ENCODE measurements at regions not wholly inside any gene's neighbourhood (a gene's known extent, or its start where the extent isn't known, plus 50 kb on each side); places are given as distances from the start of the nearest gene placed in this dataset.

GRCh38 chr10:118965645-118966044 is 63.9 kb upstream of the NANOS1 start:
- Histone ChIP-seq H3K4me1 (ENCODE audit: control insufficient read depth, insufficient read depth, low read length) (no peaks in the 10 kb centered on the region), H3K9me3 (ENCODE audit: control insufficient read depth, insufficient read depth, low read length) (no peaks in the 10 kb centered on the region), H3K27ac (ENCODE audit: low read length) (no peak overlapping the region), H3K27me3 (ENCODE audit: control insufficient read depth, insufficient read depth, low read length) (no peaks in the 10 kb centered on the region), H3K36me3 (ENCODE audit: control insufficient read depth, insufficient read depth, low read length) (no peaks in the 10 kb centered on the region), H3K4me3 (ENCODE audit: low read length) (no peak overlapping the region)
- no peak for DNase-seq (ENCODE audit: low read depth, low spot score)
- WGBS (ENCODE audit: insufficient coverage, insufficient read length) = no CpG with 5 or more reads among the region's 9 CpGs

- no peaks in the 10 kb centered on the region for H3K9me3 ChIP-seq (ENCODE audit: control insufficient read depth, insufficient read depth, low read length)
- WGBS (ENCODE audit: insufficient coverage, insufficient read length) = no CpG with 5 or more reads among the region's 14 CpGs
- no peak overlapping the region for H3K27ac ChIP-seq (ENCODE audit: low read length)
- no peaks in the 10 kb centered on the region for H3K27me3 ChIP-seq (ENCODE audit: control insufficient read depth, insufficient read depth, low read length)
- H3K4me1 ChIP-seq (ENCODE audit: control insufficient read depth, insufficient read depth, low read length) = no peaks in the 10 kb centered on the region
- no peaks in the 10 kb centered on the region for H3K36me3 ChIP-seq (ENCODE audit: control insufficient read depth, insufficient read depth, low read length)
- no peak overlapping the region for H3K4me3 ChIP-seq (ENCODE audit: low read length)
- DNase-seq (ENCODE audit: low read depth, low spot score) = no peak
These were observed 63.3 kb upstream of the NANOS1 start for GRCh38 chr10:118966076-118966849.

- H3K4me1 ChIP-seq (ENCODE audit: control insufficient read depth, insufficient read depth, low read length) = no peaks in the 10 kb centered on the region
- WGBS (ENCODE audit: insufficient coverage, insufficient read length) = no CpG with 5 or more reads among the region's 4 CpGs
- DNase-seq (ENCODE audit: low read depth, low spot score) = no peak
- no peaks in the 10 kb centered on the region for H3K27me3 ChIP-seq (ENCODE audit: control insufficient read depth, insufficient read depth, low read length)
- H3K36me3 ChIP-seq (ENCODE audit: control insufficient read depth, insufficient read depth, low read length) = no peaks in the 10 kb centered on the region
- H3K9me3 ChIP-seq (ENCODE audit: control insufficient read depth, insufficient read depth, low read length) = no peaks in the 10 kb centered on the region
- H3K4me3 ChIP-seq (ENCODE audit: low read length) = no peak overlapping the region
- no peak overlapping the region for H3K27ac ChIP-seq (ENCODE audit: low read length)
These were observed 62.7 kb upstream of the NANOS1 start for GRCh38 chr10:118966850-118967125.

GRCh38 chr10:118967160-118967559 is 62.4 kb upstream of the NANOS1 start:
- Histone ChIP-seq H3K27ac (ENCODE audit: low read length) (no peak overlapping the region), H3K36me3 (ENCODE audit: control insufficient read depth, insufficient read depth, low read length) (no peaks in the 10 kb centered on the region), H3K27me3 (ENCODE audit: control insufficient read depth, insufficient read depth, low read length) (no peaks in the 10 kb centered on the region), H3K9me3 (ENCODE audit: control insufficient read depth, insufficient read depth, low read length) (no peaks in the 10 kb centered on the region), H3K4me1 (ENCODE audit: control insufficient read depth, insufficient read depth, low read length) (no peaks in the 10 kb centered on the region), H3K4me3 (ENCODE audit: low read length) (no peak overlapping the region)
- no CpG with 5 or more reads among the region's 7 CpGs for WGBS (ENCODE audit: insufficient coverage, insufficient read length)
- DNase-seq (ENCODE audit: low read depth, low spot score) = no peak

GRCh38 chr10:118968060-118968459 is 61.5 kb upstream of the NANOS1 start:
- no peak for DNase-seq (ENCODE audit: low read depth, low spot score)
- Histone ChIP-seq H3K27ac (ENCODE audit: low read length) (no peak overlapping the region), H3K4me1 (ENCODE audit: control insufficient read depth, insufficient read depth, low read length) (no peaks in the 10 kb centered on the region), H3K36me3 (ENCODE audit: control insufficient read depth, insufficient read depth, low read length) (no peaks in the 10 kb centered on the region), H3K4me3 (ENCODE audit: low read length) (no peak overlapping the region; the same call in 1 of the 2 replicates), H3K27me3 (ENCODE audit: control insufficient read depth, insufficient read depth, low read length) (no peaks in the 10 kb centered on the region), H3K9me3 (ENCODE audit: control insufficient read depth, insufficient read depth, low read length) (no peaks in the 10 kb centered on the region)
- no CpG with 5 or more reads among the region's 8 CpGs for WGBS (ENCODE audit: insufficient coverage, insufficient read length)

DNA sequence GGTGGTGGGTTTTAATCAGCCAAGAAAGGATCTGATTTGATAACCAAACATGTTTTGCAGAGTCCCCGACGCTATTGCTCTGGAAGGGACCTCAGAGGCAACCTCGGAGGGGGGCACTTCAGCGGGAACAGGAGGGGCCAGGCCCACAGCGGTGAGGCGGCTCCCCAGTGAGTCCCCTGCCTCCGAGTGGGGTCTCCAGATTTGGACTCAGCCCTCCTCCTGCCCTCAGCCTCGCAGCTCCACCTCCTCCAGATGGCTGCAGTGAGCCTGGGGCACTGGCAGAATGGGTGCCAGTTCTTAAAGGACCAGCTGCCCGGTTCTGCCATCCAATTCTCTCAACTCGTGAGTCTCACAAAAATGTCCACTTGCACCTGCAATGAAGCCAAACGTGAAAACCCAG is 61.0 kb upstream of the NANOS1 start:
- DNase-seq (ENCODE audit: low read depth, low spot score) = no peak
- Histone ChIP-seq H3K9me3 (ENCODE audit: control insufficient read depth, insufficient read depth, low read length) (no peaks in the 10 kb centered on the region), H3K4me1 (ENCODE audit: control insufficient read depth, insufficient read depth, low read length) (no peaks in the 10 kb centered on the region), H3K27me3 (ENCODE audit: control insufficient read depth, insufficient read depth, low read length) (no peaks in the 10 kb centered on the region), H3K36me3 (ENCODE audit: control insufficient read depth, insufficient read depth, low read length) (no peaks in the 10 kb centered on the region), H3K4me3 (ENCODE audit: low read length) (no peak overlapping the region), H3K27ac (ENCODE audit: low read length) (no peak overlapping the region)
- WGBS (ENCODE audit: insufficient coverage, insufficient read length) = no CpG with 5 or more reads among the region's 11 CpGs

DNA sequence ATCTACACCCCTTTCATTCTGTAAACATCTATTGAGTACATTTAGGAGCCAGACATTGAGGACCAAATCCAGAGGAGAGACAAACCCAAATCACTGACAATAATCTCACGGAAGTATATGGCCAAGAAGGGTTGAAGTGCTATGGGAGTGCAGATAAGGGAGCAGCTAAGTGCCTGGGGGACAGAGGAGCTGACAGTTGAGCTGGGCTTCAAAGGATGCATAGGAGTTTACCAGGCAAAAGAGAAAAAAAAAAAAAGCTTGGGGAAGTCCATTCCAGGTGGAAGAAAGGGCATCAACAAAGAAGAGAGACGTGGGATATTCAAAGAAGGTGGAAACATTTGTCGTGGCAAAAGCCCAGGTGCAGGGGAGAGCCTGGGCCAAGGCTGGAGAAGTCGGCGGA is 60.5 kb upstream of the NANOS1 start:
- no peaks in the 10 kb centered on the region for H3K4me1 ChIP-seq (ENCODE audit: control insufficient read depth, insufficient read depth, low read length)
- peaks cover 3% of the 10 kb centered on the region; the same call in 1 of the 2 replicates for H3K9me3 ChIP-seq (ENCODE audit: control insufficient read depth, insufficient read depth, low read length)
- no peaks in the 10 kb centered on the region for H3K27me3 ChIP-seq (ENCODE audit: control insufficient read depth, insufficient read depth, low read length)
- H3K36me3 ChIP-seq (ENCODE audit: control insufficient read depth, insufficient read depth, low read length) = no peaks in the 10 kb centered on the region
- no CpG with 5 or more reads among the region's 5 CpGs for WGBS (ENCODE audit: insufficient coverage, insufficient read length)
- H3K27ac ChIP-seq (ENCODE audit: low read length) = no peak overlapping the region
- no peak overlapping the region for H3K4me3 ChIP-seq (ENCODE audit: low read length)
- no peak for DNase-seq (ENCODE audit: low read depth, low spot score)

- H3K36me3 ChIP-seq (ENCODE audit: control insufficient read depth, insufficient read depth, low read length) = no peaks in the 10 kb centered on the region
- no peaks in the 10 kb centered on the region for H3K27me3 ChIP-seq (ENCODE audit: control insufficient read depth, insufficient read depth, low read length)
- H3K27ac ChIP-seq (ENCODE audit: low read length) = no peak overlapping the region
- whole genome bisulfite sequencing (ENCODE audit: insufficient coverage, insufficient read length) = no CpG with 5 or more reads among the region's 5 CpGs
- no peak for DNase-seq (ENCODE audit: low read depth, low spot score)
- peaks cover 3% of the 10 kb centered on the region; the same call in 1 of the 2 replicates for H3K9me3 ChIP-seq (ENCODE audit: control insufficient read depth, insufficient read depth, low read length)
- no peak overlapping the region for H3K4me3 ChIP-seq (ENCODE audit: low read length)
- H3K4me1 ChIP-seq (ENCODE audit: control insufficient read depth, insufficient read depth, low read length) = no peaks in the 10 kb centered on the region
These were observed 58.7 kb upstream of the NANOS1 start for GRCh38 chr10:118970770-118971169.

- H3K9me3 ChIP-seq (ENCODE audit: control insufficient read depth, insufficient read depth, low read length) = peaks cover 3% of the 10 kb centered on the region; the same call in 1 of the 2 replicates
- DNase-seq (ENCODE audit: low read depth, low spot score) = no peak
- H3K36me3 ChIP-seq (ENCODE audit: control insufficient read depth, insufficient read depth, low read length) = no peaks in the 10 kb centered on the region
- no peak overlapping the region for H3K27ac ChIP-seq (ENCODE audit: low read length)
- WGBS (ENCODE audit: insufficient coverage, insufficient read length) = no CpG with 5 or more reads among the region's 7 CpGs
- H3K4me3 ChIP-seq (ENCODE audit: low read length) = no peak overlapping the region
- H3K27me3 ChIP-seq (ENCODE audit: control insufficient read depth, insufficient read depth, low read length) = no peaks in the 10 kb centered on the region
- H3K4me1 ChIP-seq (ENCODE audit: control insufficient read depth, insufficient read depth, low read length) = no peaks in the 10 kb centered on the region
These were observed 58.3 kb upstream of the NANOS1 start for GRCh38 chr10:118971187-118971586.

GRCh38 chr10:118971876-118972275 is 57.6 kb upstream of the NANOS1 start:
- peaks cover 3% of the 10 kb centered on the region; the same call in 1 of the 2 replicates for H3K9me3 ChIP-seq (ENCODE audit: control insufficient read depth, insufficient read depth, low read length)
- H3K27ac ChIP-seq (ENCODE audit: low read length) = no peak overlapping the region
- no CpG with 5 or more reads among the region's 3 CpGs for WGBS (ENCODE audit: insufficient coverage, insufficient read length)
- no peaks in the 10 kb centered on the region for H3K4me1 ChIP-seq (ENCODE audit: control insufficient read depth, insufficient read depth, low read length)
- H3K4me3 ChIP-seq (ENCODE audit: low read length) = no peak overlapping the region
- H3K27me3 ChIP-seq (ENCODE audit: control insufficient read depth, insufficient read depth, low read length) = no peaks in the 10 kb centered on the region
- H3K36me3 ChIP-seq (ENCODE audit: control insufficient read depth, insufficient read depth, low read length) = no peaks in the 10 kb centered on the region
- no peak for DNase-seq (ENCODE audit: low read depth, low spot score)

DNA sequence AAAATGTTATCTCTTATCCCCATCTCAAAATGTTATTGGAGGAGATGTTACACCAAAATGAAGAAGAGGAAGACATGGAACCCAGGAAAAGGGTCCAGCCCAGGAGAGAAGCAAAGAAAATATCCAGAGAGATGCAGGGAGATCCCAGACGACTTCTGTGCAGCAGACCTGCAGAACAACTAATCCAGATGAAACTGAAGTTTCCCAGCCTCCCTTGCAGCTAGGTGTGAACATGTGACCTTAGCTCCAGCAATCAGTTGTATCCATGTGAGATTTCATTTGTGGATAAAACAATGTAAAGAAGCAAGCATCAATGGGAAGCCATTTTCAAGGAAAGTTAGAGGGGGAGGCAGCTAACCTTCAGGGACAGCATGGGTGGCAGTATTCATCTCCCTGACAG is 55.8 kb upstream of the NANOS1 start:
- H3K9me3 ChIP-seq (ENCODE audit: control insufficient read depth, insufficient read depth, low read length) = peaks cover 3% of the 10 kb centered on the region; the same call in 1 of the 2 replicates
- no peak overlapping the region for H3K4me3 ChIP-seq (ENCODE audit: low read length)
- DNase-seq (ENCODE audit: low read depth, low spot score) = no peak
- no peaks in the 10 kb centered on the region for H3K4me1 ChIP-seq (ENCODE audit: control insufficient read depth, insufficient read depth, low read length)
- H3K27ac ChIP-seq (ENCODE audit: low read length) = no peak overlapping the region
- no peaks in the 10 kb centered on the region for H3K27me3 ChIP-seq (ENCODE audit: control insufficient read depth, insufficient read depth, low read length)
- H3K36me3 ChIP-seq (ENCODE audit: control insufficient read depth, insufficient read depth, low read length) = no peaks in the 10 kb centered on the region
- WGBS (ENCODE audit: insufficient coverage, insufficient read length) = no CpG with 5 or more reads among the region's 1 CpG
